Activated CD8-positive, alpha-beta T cell treated with anti-CD3 and anti-CD28 coated beads for 36 hours (primary cell): ENCODE measurements at regions not wholly inside any gene's neighbourhood (a gene's known extent, or its start where the extent isn't known, plus 50 kb on each side); places are given as distances from the start of the nearest gene placed in this dataset.
A peak's percentile ranks its signal among the peaks of the same experiment; 100 is the strongest.
"Not testable (repeated sequence)": the region's sequence is repeated elsewhere in the genome, so short reads cannot be mapped to it uniquely, and the experiment has no call there.

Source experiments
- ATAC-seq: fragments of 200-7000 bp; cut with Tn5 transposase; one replicate; pipeline ENCODE4 v1.10.0; 2021; ENCODE audit warnings: mild to moderate bottlenecking, moderate library complexity
- CTCF ChIA-PET: fragments of 350-600 bp; sonication (Branson Sonifier 250); formaldehyde crosslinking; loops from one replicate; lab custom pipeline; 2021; ENCODE audit warnings: antibody characterized with exemption; lab: Charles Lee
- POLR2A ChIA-PET: fragments of 350-600 bp; sonication (Branson Sonifier 250); formaldehyde crosslinking; loops from one replicate; lab custom pipeline; 2021; ENCODE audit warnings: antibody characterized with exemption; lab: Charles Lee
- DNase-seq: peaks from one replicate; pipeline ENCODE4 v3.0.0-alpha.2; 2020
- H3K27ac Mint-ChIP-seq: one replicate; pipeline ENCODE4 v1.8.0; 2021; ENCODE audit warnings: mild to moderate bottlenecking, mixed read lengths
- H3K27me3 Mint-ChIP-seq: one replicate; pipeline ENCODE4 v1.8.0; 2021; ENCODE audit warnings: mixed read lengths
- H3K36me3 Mint-ChIP-seq: one replicate; pipeline ENCODE4 v1.8.0; 2021; ENCODE audit warnings: low read depth, mixed read lengths
- H3K4me1 Mint-ChIP-seq: one replicate; pipeline ENCODE4 v1.8.0; 2021; ENCODE audit warnings: low read depth, mixed read lengths
- H3K4me3 Mint-ChIP-seq: one replicate; pipeline ENCODE4 v1.8.0; 2021; ENCODE audit warnings: mild to moderate bottlenecking, moderate library complexity, mixed read lengths
- H3K9me3 Mint-ChIP-seq: one replicate; pipeline ENCODE4 v1.8.0; 2021; ENCODE audit warnings: mixed read lengths
- intact Hi-C: fragments of 100-400 bp; cut with micrococcal nuclease; formaldehyde crosslinking; loops from one replicate; pipeline ENCODE4 v1.10.0; 2022

GRCh38 chr21:10325546-10325945 is 195.8 kb upstream of the TPTE start:
- POLR2A ChIA-PET, H3K36me3 Mint-ChIP-seq, H3K4me3 Mint-ChIP-seq, intact Hi-C loops, H3K27me3 Mint-ChIP-seq, H3K4me1 Mint-ChIP-seq, ATAC-seq, CTCF ChIA-PET, H3K27ac Mint-ChIP-seq: not testable (repeated sequence)
- peak; percentile 28 for DNase-seq
- H3K9me3 Mint-ChIP-seq, result peaks cover 34% of the 10 kb centered on the region

- intact Hi-C loops, H3K36me3 Mint-ChIP-seq, CTCF ChIA-PET, ATAC-seq, H3K4me1 Mint-ChIP-seq, POLR2A ChIA-PET, H3K4me3 Mint-ChIP-seq, H3K27me3 Mint-ChIP-seq, H3K27ac Mint-ChIP-seq, DNase-seq: not testable (repeated sequence)
- peaks cover 40% of the 10 kb centered on the region for H3K9me3 Mint-ChIP-seq
Measured at GRCh38 chr21:10326146-10326545, 195.2 kb upstream of the TPTE start.

GRCh38 chr21:10328646-10329045 is 192.7 kb upstream of the TPTE start:
- POLR2A ChIA-PET, H3K27me3 Mint-ChIP-seq, H3K4me3 Mint-ChIP-seq, intact Hi-C loops, CTCF ChIA-PET, H3K27ac Mint-ChIP-seq, H3K36me3 Mint-ChIP-seq, DNase-seq, H3K4me1 Mint-ChIP-seq, ATAC-seq: not testable (repeated sequence)
- peaks cover 50% of the 10 kb centered on the region for H3K9me3 Mint-ChIP-seq

GRCh38 chr21:10330641-10331119 is 190.7 kb upstream of the TPTE start:
- peaks cover 50% of the 10 kb centered on the region for H3K9me3 Mint-ChIP-seq
- H3K27ac Mint-ChIP-seq, H3K4me1 Mint-ChIP-seq, CTCF ChIA-PET, H3K27me3 Mint-ChIP-seq, ATAC-seq, H3K36me3 Mint-ChIP-seq, intact Hi-C loops, POLR2A ChIA-PET, H3K4me3 Mint-ChIP-seq, DNase-seq: not testable (repeated sequence)

GRCh38 chr21:10331134-10331533 is 190.2 kb upstream of the TPTE start:
- peaks cover 52% of the 10 kb centered on the region for H3K9me3 Mint-ChIP-seq
- DNase-seq, CTCF ChIA-PET, H3K36me3 Mint-ChIP-seq, H3K27me3 Mint-ChIP-seq, H3K27ac Mint-ChIP-seq, H3K4me3 Mint-ChIP-seq, ATAC-seq, POLR2A ChIA-PET, intact Hi-C loops, H3K4me1 Mint-ChIP-seq: not testable (repeated sequence)

- intact Hi-C loops, ATAC-seq, H3K4me3 Mint-ChIP-seq, POLR2A ChIA-PET, H3K27ac Mint-ChIP-seq, CTCF ChIA-PET, H3K27me3 Mint-ChIP-seq, H3K4me1 Mint-ChIP-seq, DNase-seq, H3K36me3 Mint-ChIP-seq: not testable (repeated sequence)
- peaks cover 49% of the 10 kb centered on the region for H3K9me3 Mint-ChIP-seq
Measured at GRCh38 chr21:10332935-10333334, 188.4 kb upstream of the TPTE start.

GRCh38 chr21:10334391-10334790 is 187.0 kb upstream of the TPTE start:
- H3K9me3 Mint-ChIP-seq, result peaks cover 50% of the 10 kb centered on the region
- H3K4me1 Mint-ChIP-seq, intact Hi-C loops, DNase-seq, H3K36me3 Mint-ChIP-seq, POLR2A ChIA-PET, H3K4me3 Mint-ChIP-seq, CTCF ChIA-PET, H3K27ac Mint-ChIP-seq, H3K27me3 Mint-ChIP-seq, ATAC-seq: not testable (repeated sequence)

- DNase-seq, POLR2A ChIA-PET, H3K27me3 Mint-ChIP-seq, intact Hi-C loops, H3K4me1 Mint-ChIP-seq, H3K36me3 Mint-ChIP-seq, H3K4me3 Mint-ChIP-seq, H3K27ac Mint-ChIP-seq, CTCF ChIA-PET: not testable (repeated sequence)
- peak; percentile 77 for ATAC-seq
- peaks cover 44% of the 10 kb centered on the region for H3K9me3 Mint-ChIP-seq
Measured at GRCh38 chr21:10342261-10342956, 179.0 kb upstream of the TPTE start.

- H3K36me3 Mint-ChIP-seq, intact Hi-C loops, H3K27me3 Mint-ChIP-seq, CTCF ChIA-PET, POLR2A ChIA-PET, ATAC-seq, H3K27ac Mint-ChIP-seq, DNase-seq, H3K4me3 Mint-ChIP-seq, H3K4me1 Mint-ChIP-seq: not testable (repeated sequence)
- peaks cover 45% of the 10 kb centered on the region for H3K9me3 Mint-ChIP-seq
Measured at GRCh38 chr21:10343146-10343935, 178.0 kb upstream of the TPTE start.

- H3K9me3 Mint-ChIP-seq, result peaks cover 47% of the 10 kb centered on the region
- POLR2A ChIA-PET, H3K4me1 Mint-ChIP-seq, ATAC-seq, CTCF ChIA-PET, DNase-seq, H3K36me3 Mint-ChIP-seq, H3K27ac Mint-ChIP-seq, H3K27me3 Mint-ChIP-seq, H3K4me3 Mint-ChIP-seq, intact Hi-C loops: not testable (repeated sequence)
Measured at GRCh38 chr21:10344266-10344665, 177.1 kb upstream of the TPTE start.

GRCh38 chr21:10345178-10345612 is 176.2 kb upstream of the TPTE start:
- H3K27ac Mint-ChIP-seq, H3K4me1 Mint-ChIP-seq, H3K36me3 Mint-ChIP-seq, H3K27me3 Mint-ChIP-seq, intact Hi-C loops, ATAC-seq, DNase-seq, CTCF ChIA-PET, POLR2A ChIA-PET, H3K4me3 Mint-ChIP-seq: not testable (repeated sequence)
- peaks cover 44% of the 10 kb centered on the region for H3K9me3 Mint-ChIP-seq

- H3K27me3 Mint-ChIP-seq, H3K36me3 Mint-ChIP-seq, ATAC-seq, POLR2A ChIA-PET, H3K4me3 Mint-ChIP-seq, H3K4me1 Mint-ChIP-seq, intact Hi-C loops, H3K27ac Mint-ChIP-seq, DNase-seq, CTCF ChIA-PET: not testable (repeated sequence)
- H3K9me3 Mint-ChIP-seq, result peaks cover 42% of the 10 kb centered on the region
Measured at GRCh38 chr21:10346249-10346648, 175.1 kb upstream of the TPTE start.
